Stomach (tissue), 4 donors: ENCODE measurements at regions not wholly inside any gene's neighbourhood (a gene's known extent, or its start where the extent isn't known, plus 50 kb on each side); places are given as distances from the start of the nearest gene placed in this dataset.

Experiments used
- POLR2A ChIP-seq, 4 donors: fragments of 450-650 bp; IDR thresholded peaks; one replicate each; pipeline ENCODE4 v1.6.1; 2016; ENCODE audit warnings: antibody characterized with exemption in 4 of 4, control low read depth in 2 of 4, mild to moderate bottlenecking in 1 of 4, moderate library complexity in 1 of 4
- POLR2AphosphoS5 ChIP-seq, 3 donors: sonication (generic); formaldehyde crosslinking; IDR thresholded peaks; one replicate each; pipeline ENCODE4 v1.6.1; 2016; ENCODE audit warnings: antibody characterized with exemption in 3 of 3
- TF ChIP-seq, protein P1 (sequence below), 7 experiments: fragments of 450-650 bp in 4 of 7; fragments of 200-600 bp in 3 of 7; sonication (generic) in 3 of 7; IDR thresholded peaks; one replicate each; pipeline ENCODE4 v1.5.1; 2016 to 2019; ENCODE audit warnings: antibody characterized with exemption in 7 of 7, control low read depth in 2 of 7, mild to moderate bottlenecking in 1 of 7

GRCh38 chr11:97289823-97290222, 900.0 kb downstream of the JRKL start:
- TF ChIP-seq, protein P1, sequence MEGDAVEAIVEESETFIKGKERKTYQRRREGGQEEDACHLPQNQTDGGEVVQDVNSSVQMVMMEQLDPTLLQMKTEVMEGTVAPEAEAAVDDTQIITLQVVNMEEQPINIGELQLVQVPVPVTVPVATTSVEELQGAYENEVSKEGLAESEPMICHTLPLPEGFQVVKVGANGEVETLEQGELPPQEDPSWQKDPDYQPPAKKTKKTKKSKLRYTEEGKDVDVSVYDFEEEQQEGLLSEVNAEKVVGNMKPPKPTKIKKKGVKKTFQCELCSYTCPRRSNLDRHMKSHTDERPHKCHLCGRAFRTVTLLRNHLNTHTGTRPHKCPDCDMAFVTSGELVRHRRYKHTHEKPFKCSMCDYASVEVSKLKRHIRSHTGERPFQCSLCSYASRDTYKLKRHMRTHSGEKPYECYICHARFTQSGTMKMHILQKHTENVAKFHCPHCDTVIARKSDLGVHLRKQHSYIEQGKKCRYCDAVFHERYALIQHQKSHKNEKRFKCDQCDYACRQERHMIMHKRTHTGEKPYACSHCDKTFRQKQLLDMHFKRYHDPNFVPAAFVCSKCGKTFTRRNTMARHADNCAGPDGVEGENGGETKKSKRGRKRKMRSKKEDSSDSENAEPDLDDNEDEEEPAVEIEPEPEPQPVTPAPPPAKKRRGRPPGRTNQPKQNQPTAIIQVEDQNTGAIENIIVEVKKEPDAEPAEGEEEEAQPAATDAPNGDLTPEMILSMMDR (IDR thresholded peaks at IDR 0.05), result no peak
- TF ChIP-seq POLR2A (IDR thresholded peaks at IDR 0.05) (no peak), POLR2AphosphoS5 (IDR thresholded peaks at IDR 0.05) (no peak)
